ENCODE measurements at regions not wholly inside any gene's neighbourhood (a gene's known extent, or its start where the extent isn't known, plus 50 kb on each side); places are given as distances from the start of the nearest gene placed in this dataset.

- Mint-ChIP-seq H3K4me3 (ENCODE audit: unreplicated experiment) (no peak overlapping the region), H3K36me3 (ENCODE audit: unreplicated experiment) (no peaks in the 10 kb centered on the region), H3K27me3 (ENCODE audit: unreplicated experiment) (no peaks in the 10 kb centered on the region), H3K27ac (ENCODE audit: unreplicated experiment) (no peak overlapping the region), H3K4me1 (ENCODE audit: low read depth, unreplicated experiment) (peaks cover 4% of the 10 kb centered on the region), H3K9me3 (ENCODE audit: unreplicated experiment) (no peaks in the 10 kb centered on the region)
- no peak for DNase-seq
- no peak for TF ChIP-seq CTCF (IDR thresholded peaks at IDR 0.05; ENCODE audit: partially characterized antibody, unreplicated experiment)
These were observed 111.2 kb upstream of the RAPGEF2 start for GRCh38 chr4:158991534-158992155.

- peaks cover 4% of the 10 kb centered on the region for H3K4me1 Mint-ChIP-seq (ENCODE audit: low read depth, unreplicated experiment)
- H3K4me3 Mint-ChIP-seq (ENCODE audit: unreplicated experiment): no peak overlapping the region
- H3K27me3 Mint-ChIP-seq (ENCODE audit: unreplicated experiment): no peaks in the 10 kb centered on the region
- no peaks in the 10 kb centered on the region for H3K36me3 Mint-ChIP-seq (ENCODE audit: unreplicated experiment)
- H3K9me3 Mint-ChIP-seq (ENCODE audit: unreplicated experiment): no peaks in the 10 kb centered on the region
- DNase-seq: no peak
- TF ChIP-seq CTCF (IDR thresholded peaks at IDR 0.05; ENCODE audit: partially characterized antibody, unreplicated experiment): no peak
- H3K27ac Mint-ChIP-seq (ENCODE audit: unreplicated experiment): no peak overlapping the region
These were observed 109.0 kb upstream of the RAPGEF2 start for GRCh38 chr4:158993891-158994290.

- no peak overlapping the region for H3K4me3 Mint-ChIP-seq (ENCODE audit: unreplicated experiment)
- peaks cover 4% of the 10 kb centered on the region for H3K4me1 Mint-ChIP-seq (ENCODE audit: low read depth, unreplicated experiment)
- no peaks in the 10 kb centered on the region for H3K36me3 Mint-ChIP-seq (ENCODE audit: unreplicated experiment)
- DNase-seq: no peak
- TF ChIP-seq CTCF (IDR thresholded peaks at IDR 0.05; ENCODE audit: partially characterized antibody, unreplicated experiment): no peak
- no peaks in the 10 kb centered on the region for H3K27me3 Mint-ChIP-seq (ENCODE audit: unreplicated experiment)
- H3K27ac Mint-ChIP-seq (ENCODE audit: unreplicated experiment): no peak overlapping the region
- H3K9me3 Mint-ChIP-seq (ENCODE audit: unreplicated experiment): no peaks in the 10 kb centered on the region
These were observed 107.8 kb upstream of the RAPGEF2 start for GRCh38 chr4:158995040-158995439.

- Mint-ChIP-seq H3K9me3 (ENCODE audit: unreplicated experiment) (no peaks in the 10 kb centered on the region), H3K27ac (ENCODE audit: unreplicated experiment) (no peak overlapping the region), H3K36me3 (ENCODE audit: unreplicated experiment) (no peaks in the 10 kb centered on the region), H3K4me3 (ENCODE audit: unreplicated experiment) (no peak overlapping the region), H3K4me1 (ENCODE audit: low read depth, unreplicated experiment) (peaks cover 4% of the 10 kb centered on the region), H3K27me3 (ENCODE audit: unreplicated experiment) (no peaks in the 10 kb centered on the region)
- DNase-seq: no peak
- TF ChIP-seq CTCF (IDR thresholded peaks at IDR 0.05; ENCODE audit: partially characterized antibody, unreplicated experiment): no peak
These were observed 106.9 kb upstream of the RAPGEF2 start for GRCh38 chr4:158995965-158996364.

- no peak for TF ChIP-seq CTCF (IDR thresholded peaks at IDR 0.05; ENCODE audit: partially characterized antibody, unreplicated experiment)
- Mint-ChIP-seq H3K27me3 (ENCODE audit: unreplicated experiment) (no peaks in the 10 kb centered on the region), H3K27ac (ENCODE audit: unreplicated experiment) (no peak overlapping the region), H3K36me3 (ENCODE audit: unreplicated experiment) (no peaks in the 10 kb centered on the region), H3K9me3 (ENCODE audit: unreplicated experiment) (no peaks in the 10 kb centered on the region), H3K4me3 (ENCODE audit: unreplicated experiment) (no peak overlapping the region), H3K4me1 (ENCODE audit: low read depth, unreplicated experiment) (peaks cover 4% of the 10 kb centered on the region)
- no peak for DNase-seq
These were observed 106.2 kb upstream of the RAPGEF2 start for GRCh38 chr4:158996669-158997074.

Data from glutamatergic neuron (in vitro differentiated cells).